Muscle layer of colon (tissue), 2 donors: ENCODE measurements at regions not wholly inside any gene's neighbourhood (a gene's known extent, or its start where the extent isn't known, plus 50 kb on each side); places are given as distances from the start of the nearest gene placed in this dataset.
"Not testable (repeated sequence)": the region's sequence is repeated elsewhere in the genome, so short reads cannot be mapped to it uniquely, and the experiment has no call there.

Experiments
- H3K27ac ChIP-seq: one replicate; pipeline ENCODE4 v1.7.0; 2013; ENCODE audit warnings: low read depth, mild to moderate bottlenecking, low read length, moderate library complexity
- H3K27me3 ChIP-seq, 2 donors: one replicate each; pipeline ENCODE4 v1.7.0; 2013; ENCODE audit warnings: low read length in 2 of 2, mild to moderate bottlenecking in 2 of 2; ENCODE audit not compliant: insufficient read depth in 2 of 2, control insufficient read depth in 1 of 2
- H3K36me3 ChIP-seq: one replicate; pipeline ENCODE4 v1.7.0; 2013; ENCODE audit warnings: mild to moderate bottlenecking, low read length; ENCODE audit not compliant: insufficient read depth
- H3K4me1 ChIP-seq: one replicate; pipeline ENCODE4 v1.7.0; 2013; ENCODE audit warnings: mild to moderate bottlenecking, low read length; ENCODE audit not compliant: insufficient read depth
- H3K4me3 ChIP-seq, 2 donors: one replicate each; pipeline ENCODE4 v1.7.0; 2013; ENCODE audit warnings: low read length in 2 of 2, low read depth in 1 of 2, mild to moderate bottlenecking in 1 of 2, moderate library complexity in 1 of 2
- H3K9ac ChIP-seq: one replicate; pipeline ENCODE4 v1.7.0; 2013; ENCODE audit warnings: low read length
- H3K9me3 ChIP-seq: one replicate; pipeline ENCODE4 v1.7.0; 2013; ENCODE audit warnings: mild to moderate bottlenecking, low read length
- donor health status: abdominal sarcoma.
- donor health status: Adenocarcinoma of cecum.

GRCh38 chr7:9919-10318 lies 182.5 kb upstream of the FAM20C start:
- not testable (repeated sequence) for H3K36me3 ChIP-seq, H3K4me1 ChIP-seq, H3K4me3 ChIP-seq, H3K9me3 ChIP-seq, H3K9ac ChIP-seq, H3K27me3 ChIP-seq, H3K27ac ChIP-seq

- not testable (repeated sequence) for H3K4me3 ChIP-seq, H3K9ac ChIP-seq, H3K4me1 ChIP-seq, H3K27me3 ChIP-seq, H3K27ac ChIP-seq, H3K36me3 ChIP-seq, H3K9me3 ChIP-seq
These were observed 159.6 kb upstream of the FAM20C start for GRCh38 chr7:32565-33280.

GRCh38 chr7:35121-35541 lies 157.2 kb upstream of the FAM20C start:
- H3K36me3 ChIP-seq, H3K27me3 ChIP-seq, H3K27ac ChIP-seq, H3K4me3 ChIP-seq, H3K9ac ChIP-seq, H3K9me3 ChIP-seq, H3K4me1 ChIP-seq: not testable (repeated sequence)

GRCh38 chr7:36539-36938 lies 155.8 kb upstream of the FAM20C start:
- not testable (repeated sequence) for H3K27ac ChIP-seq, H3K9ac ChIP-seq, H3K9me3 ChIP-seq, H3K4me3 ChIP-seq, H3K27me3 ChIP-seq, H3K4me1 ChIP-seq, H3K36me3 ChIP-seq

- not testable (repeated sequence) for H3K9ac ChIP-seq, H3K27ac ChIP-seq, H3K36me3 ChIP-seq, H3K4me3 ChIP-seq, H3K27me3 ChIP-seq, H3K9me3 ChIP-seq, H3K4me1 ChIP-seq
These were observed 154.7 kb upstream of the FAM20C start for GRCh38 chr7:37656-38055.

GRCh38 chr7:38444-38843 lies 153.9 kb upstream of the FAM20C start:
- not testable (repeated sequence) for H3K9me3 ChIP-seq, H3K4me3 ChIP-seq, H3K27me3 ChIP-seq, H3K36me3 ChIP-seq, H3K27ac ChIP-seq, H3K9ac ChIP-seq, H3K4me1 ChIP-seq

GRCh38 chr7:39984-40740 lies 152.2 kb upstream of the FAM20C start:
- not testable (repeated sequence) for H3K9me3 ChIP-seq, H3K27ac ChIP-seq

GRCh38 chr7:40799-41750 lies 151.3 kb upstream of the FAM20C start:
- Histone ChIP-seq H3K4me3 (no peak overlapping the region), H3K9ac (no peak overlapping the region), H3K27ac (no peak overlapping the region)

More at GRCh38 chr7:39984-40740, 152.2 kb upstream of the FAM20C start:
- H3K27me3 ChIP-seq, H3K4me3 ChIP-seq, H3K4me1 ChIP-seq, H3K9ac ChIP-seq, H3K36me3 ChIP-seq: not testable (repeated sequence)

GRCh38 chr7:41917-42565 lies 150.3 kb upstream of the FAM20C start:
- Histone ChIP-seq H3K36me3 (no peaks in the 10 kb centered on the region), H3K27ac (no peak overlapping the region), H3K27me3 (no peaks in the 10 kb centered on the region), H3K9ac (no peak overlapping the region), H3K4me1 (no peaks in the 10 kb centered on the region), H3K9me3 (no peaks in the 10 kb centered on the region), H3K4me3 (no peak overlapping the region)

More at GRCh38 chr7:40799-41750, 151.3 kb upstream of the FAM20C start:
- no peaks in the 10 kb centered on the region for H3K9me3 ChIP-seq
- no peaks in the 10 kb centered on the region for H3K4me1 ChIP-seq
- H3K36me3 ChIP-seq: no peaks in the 10 kb centered on the region
- H3K27me3 ChIP-seq: no peaks in the 10 kb centered on the region

GRCh38 chr7:43791-44540 lies 148.4 kb upstream of the FAM20C start:
- H3K27ac ChIP-seq: no peak overlapping the region
- no peak overlapping the region for H3K9ac ChIP-seq
- no peaks in the 10 kb centered on the region for H3K9me3 ChIP-seq
- H3K36me3 ChIP-seq: no peaks in the 10 kb centered on the region
- no peak overlapping the region for H3K4me3 ChIP-seq
- H3K27me3 ChIP-seq: no peaks in the 10 kb centered on the region
- no peaks in the 10 kb centered on the region for H3K4me1 ChIP-seq
